Suppressor macrophage treated with lipopolysaccharide for 4 hours (primary cell): ENCODE measurements at regions not wholly inside any gene's neighbourhood (a gene's known extent, or its start where the extent isn't known, plus 50 kb on each side); places are given as distances from the start of the nearest gene placed in this dataset.
"Not testable (repeated sequence)": the region's sequence is repeated elsewhere in the genome, so short reads cannot be mapped to it uniquely, and the experiment has no call there.

Source experiments
- DNase-seq: peaks from one replicate; pipeline ENCODE4 v3.0.0-alpha.2; 2020

DNA sequence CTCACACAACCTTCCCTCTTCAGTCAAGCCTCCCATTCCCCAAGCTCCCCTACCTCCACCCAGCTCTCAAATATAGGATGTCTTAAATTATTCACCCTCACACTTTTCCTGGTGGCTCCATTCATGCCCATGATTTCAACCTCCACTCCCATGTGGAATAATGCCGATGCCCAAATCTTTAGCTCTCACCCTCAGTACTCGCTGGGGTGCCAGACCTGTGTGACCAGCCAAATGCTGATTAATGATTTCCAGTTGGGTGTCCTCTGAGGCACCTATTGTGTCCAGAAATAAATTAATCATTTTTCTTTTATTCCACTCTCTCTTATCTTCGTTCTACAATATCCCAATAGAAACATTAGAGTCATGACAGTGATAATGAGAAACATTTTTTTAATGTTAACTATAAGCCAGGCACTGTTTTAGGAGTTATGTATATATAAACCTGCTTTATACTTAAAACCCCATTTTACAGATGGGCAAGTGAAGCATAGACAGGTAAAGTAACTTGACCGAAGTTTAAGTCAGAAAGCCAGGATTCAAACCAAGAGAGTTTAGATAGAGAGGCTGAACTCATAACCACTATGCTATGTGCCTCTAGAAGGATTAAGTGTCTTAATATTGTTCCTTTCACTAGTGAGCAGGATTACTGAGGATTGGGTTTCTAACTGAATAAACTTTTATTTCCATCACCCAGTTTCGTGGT lies 209.7 kb downstream of the DUSP10 start:
- DNase-seq, result no peak

DNA sequence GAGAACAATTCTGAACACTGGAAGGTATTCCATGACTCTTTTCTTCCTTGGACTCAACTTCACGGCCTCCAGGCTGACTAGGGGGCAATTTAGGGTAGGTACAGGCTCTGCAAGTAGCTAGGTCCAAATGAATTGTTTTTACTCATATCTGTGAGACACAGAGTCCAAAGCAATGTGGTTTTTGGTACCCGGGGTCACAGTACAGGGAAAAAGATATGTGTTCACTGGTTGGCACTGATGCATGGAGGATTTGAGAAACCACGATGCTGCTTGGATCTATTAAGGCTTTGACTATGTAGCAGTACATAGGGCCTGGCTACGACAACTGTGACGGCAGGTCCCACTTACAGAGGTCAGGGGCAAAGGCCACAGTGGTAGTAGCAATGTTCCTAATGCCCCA lies 200.6 kb downstream of the DUSP10 start:
- no peak for DNase-seq

- peak; percentile 54 for DNase-seq
Measured at GRCh38 chr1:221543529-221544120, 198.3 kb downstream of the DUSP10 start.

GRCh38 chr1:221548942-221549341 lies 192.9 kb downstream of the DUSP10 start:
- no peak for DNase-seq

DNA sequence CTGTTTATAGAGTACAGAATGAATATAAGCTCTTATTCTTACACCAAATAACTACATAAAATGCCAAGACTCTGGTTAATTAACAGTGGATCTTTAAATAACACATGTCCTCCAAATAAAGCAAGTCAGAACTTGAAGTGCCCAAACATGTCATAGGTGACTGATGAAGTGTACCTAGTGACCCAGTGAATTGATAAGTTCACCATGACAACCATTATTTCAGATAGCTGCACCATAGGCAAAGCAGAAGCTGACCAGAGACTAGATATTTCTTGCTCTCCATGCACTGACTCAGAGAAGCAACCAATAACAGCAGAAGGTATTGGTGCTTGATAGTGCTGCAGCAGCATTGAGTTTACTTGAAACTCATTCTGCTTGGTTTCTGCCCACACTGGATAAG lies 192.1 kb downstream of the DUSP10 start:
- DNase-seq, result no peak

DNA sequence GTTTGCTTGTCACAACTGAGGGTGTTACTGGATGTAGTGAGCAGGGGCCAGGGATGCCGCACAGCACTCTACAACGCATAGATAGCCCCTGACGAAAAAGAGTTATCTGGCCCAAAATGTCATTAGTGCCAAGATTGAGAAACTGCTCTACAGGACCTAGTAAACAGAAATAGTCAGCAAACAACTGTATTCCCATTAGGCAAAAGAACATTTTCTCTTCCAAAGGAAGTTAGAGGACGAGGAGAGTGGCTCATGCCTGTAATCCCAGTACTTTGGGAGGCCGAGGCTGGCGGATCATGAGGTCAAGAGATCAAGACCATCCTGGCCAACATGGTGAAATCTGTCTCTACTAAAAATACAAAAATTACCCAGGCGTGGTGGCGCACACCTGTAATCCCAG lies 189.1 kb downstream of the DUSP10 start:
- DNase-seq, result not testable (repeated sequence)

GRCh38 chr1:221555689-221556433 lies 186.0 kb downstream of the DUSP10 start:
- no peak for DNase-seq

DNA sequence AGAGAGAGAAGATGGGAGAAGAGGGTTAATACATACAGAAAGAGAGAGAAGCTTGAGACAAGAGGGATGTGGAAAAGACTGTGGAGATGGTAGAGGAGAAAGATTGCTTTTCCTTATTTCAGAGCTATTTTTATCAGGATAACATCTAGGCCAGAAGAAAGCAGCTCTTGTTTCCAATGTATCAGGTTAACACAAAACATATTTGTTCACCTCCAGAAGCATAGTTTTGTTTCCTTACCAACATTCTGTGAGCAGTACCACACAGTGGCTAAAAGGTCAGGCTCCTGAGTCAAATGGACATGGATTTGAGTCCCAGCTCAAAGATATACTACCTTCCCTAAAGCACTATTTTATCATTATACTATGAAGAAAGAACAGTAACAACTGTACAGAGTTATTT lies 185.5 kb downstream of the DUSP10 start:
- DNase-seq, result no peak

- peak; percentile 22 for DNase-seq
Measured at GRCh38 chr1:221557013-221557412, 184.9 kb downstream of the DUSP10 start.

GRCh38 chr1:221558396-221558795 lies 183.5 kb downstream of the DUSP10 start:
- DNase-seq, result no peak

DNA sequence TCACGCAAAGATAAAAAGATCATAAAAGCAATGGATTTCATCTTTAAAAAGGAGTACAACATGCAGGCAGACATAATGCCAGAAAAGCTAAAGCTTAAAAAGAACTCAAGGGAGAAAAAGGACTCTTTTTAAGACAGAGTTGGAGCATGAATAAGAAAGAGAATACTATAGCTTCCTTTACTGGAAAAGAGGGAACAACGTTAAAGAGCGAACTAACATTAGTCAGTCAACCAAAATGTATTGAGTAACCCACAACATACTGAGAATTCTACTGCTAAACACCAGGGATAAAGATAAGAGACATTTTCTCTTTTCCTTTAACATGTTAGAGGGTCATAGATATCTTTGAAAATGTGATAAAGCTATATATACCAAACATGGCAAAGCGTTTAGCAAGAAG lies 182.0 kb downstream of the DUSP10 start:
- DNase-seq, result peak; percentile 53

DNA sequence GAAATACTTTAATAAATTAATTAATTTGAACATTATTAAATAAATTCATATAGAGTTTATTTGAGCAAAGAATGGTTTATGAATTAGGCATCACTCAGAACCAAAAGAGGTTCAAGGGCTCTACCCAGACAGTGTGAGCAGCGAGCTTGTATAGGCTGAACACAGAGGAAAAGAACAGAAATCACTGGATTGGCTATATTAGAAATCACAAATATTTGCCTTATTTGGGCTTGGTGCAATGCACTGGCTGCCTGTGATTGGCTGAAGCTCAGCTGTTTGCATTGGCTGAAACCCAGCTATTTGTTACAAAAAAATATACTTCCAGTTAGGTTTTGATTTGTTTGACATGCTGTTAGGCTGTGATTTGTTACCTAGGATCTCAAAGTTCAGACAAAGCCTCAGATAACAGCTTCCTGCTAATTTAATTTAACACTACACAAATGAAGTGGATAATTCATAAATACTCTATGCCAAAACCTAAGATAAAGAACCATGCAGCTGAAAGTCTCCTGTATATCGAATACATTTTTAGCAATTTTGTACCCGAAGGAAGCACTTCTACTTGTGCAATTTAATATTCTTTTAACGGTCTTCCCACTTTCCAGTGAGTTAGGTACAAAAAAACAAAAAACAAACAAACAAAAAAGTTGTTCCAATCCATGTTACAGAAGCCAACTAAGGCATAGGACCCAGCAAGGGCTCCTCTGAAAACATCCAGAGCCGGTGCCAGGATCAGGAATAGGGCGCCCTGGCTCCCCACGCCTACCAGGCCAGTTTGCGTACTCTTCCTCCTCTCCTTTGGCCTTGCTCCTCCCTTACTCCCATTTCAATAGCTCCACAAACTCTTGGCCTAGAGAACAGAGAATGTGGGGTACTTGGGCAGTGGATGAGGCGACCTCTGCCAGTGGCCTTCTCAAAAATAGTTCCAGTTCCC lies 179.1 kb downstream of the DUSP10 start:
- no peak for DNase-seq

DNA sequence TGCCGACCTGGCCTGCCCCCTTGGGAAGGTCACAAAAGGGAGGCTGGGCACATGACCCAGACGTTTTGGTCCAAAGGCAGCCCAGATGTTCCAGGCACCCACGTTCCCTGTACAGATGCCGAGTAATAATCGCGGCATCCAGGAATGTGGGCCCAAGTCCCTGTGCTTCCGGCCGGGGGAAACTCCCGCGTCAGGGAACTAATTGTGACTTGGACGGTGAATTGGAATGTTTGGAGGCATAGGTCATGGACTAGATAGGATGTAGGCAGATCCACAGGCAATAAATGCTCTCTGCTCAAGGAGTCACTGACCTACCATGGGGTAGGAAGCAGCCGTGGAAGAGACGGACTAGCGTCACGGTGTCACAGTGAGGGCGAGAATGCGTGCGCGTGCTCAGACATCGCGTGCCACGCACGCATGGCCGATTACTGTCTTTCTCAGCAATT lies 178.4 kb downstream of the DUSP10 start:
- DNase-seq, result no peak

- no peak for DNase-seq
Measured at GRCh38 chr1:221564891-221565290, 177.0 kb downstream of the DUSP10 start.

GRCh38 chr1:221565711-221566110 lies 176.2 kb downstream of the DUSP10 start:
- DNase-seq, result no peak

- DNase-seq, result no peak
Measured at GRCh38 chr1:221567859-221568507, 173.9 kb downstream of the DUSP10 start.

- no peak for DNase-seq
Measured at GRCh38 chr1:221573756-221574155, 168.1 kb downstream of the DUSP10 start.

GRCh38 chr1:221574529-221574928 lies 167.4 kb downstream of the DUSP10 start:
- DNase-seq, result no peak

- no peak for DNase-seq
Measured at GRCh38 chr1:221575605-221576004, 166.3 kb downstream of the DUSP10 start.

GRCh38 chr1:221576268-221576667 lies 165.6 kb downstream of the DUSP10 start:
- no peak for DNase-seq

- DNase-seq, result no peak
Measured at GRCh38 chr1:221583465-221583864, 158.4 kb downstream of the DUSP10 start.

- not testable (repeated sequence) for DNase-seq
Measured at GRCh38 chr1:221587013-221587412, 154.9 kb downstream of the DUSP10 start.
